HCT116 (cell line): ENCODE measurements at regions not wholly inside any gene's neighbourhood (a gene's known extent, or its start where the extent isn't known, plus 50 kb on each side); places are given as distances from the start of the nearest gene placed in this dataset.

ENCODE experiments used
- ATAC-seq: fragments of 200-7000 bp; cut with Tn5 transposase; 2 replicates; pipeline ENCODE4 v1.9.1; 2020; ENCODE audit warnings: mild to moderate bottlenecking, moderate library complexity
- BruUV-seq: library from RNA; stranded (reverse); fragments of 400-500 nt; replicated peaks from 2 replicates; lab custom pipeline; 2021; lab: Mats Ljungman, UMichigan
- CTCF ChIA-PET: fragments of 300-600 bp; sonication (Branson Sonifier 250); formaldehyde crosslinking; loops from one replicate; lab custom pipeline; 2021; ENCODE audit warnings: antibody characterized with exemption; lab: Charles Lee
- POLR2A ChIA-PET: fragments of 300-600, 350-600 bp; sonication (Branson Sonifier 250); formaldehyde crosslinking; loops from one replicate; lab custom pipeline; 2021; ENCODE audit warnings: antibody characterized with exemption; lab: Charles Lee
- RAD21 ChIA-PET, 2 experiments: fragments of 300-600 bp; sonication (Branson Sonifier 250); formaldehyde crosslinking; loops; one replicate each; lab custom pipeline; 2023; ENCODE audit warnings: low total read pairs in 2 of 2; ENCODE audit not compliant: uncharacterized antibody in 2 of 2, unreplicated experiment in 2 of 2, low non-redundant PET in 1 of 2; lab: Charles Lee
- DNase-seq: peaks from one replicate; pipeline ENCODE4 v3.0.0-alpha.2; 2010; ENCODE audit warnings: low read depth, low spot score
- H2AFZ ChIP-seq: fragments of 200-600 bp; shearing (Covaris generic), sonication (generic); 2 replicates; pipeline ENCODE4 v1.6.1; 2017; ENCODE audit warnings: low read depth, mixed run types, mixed read lengths, antibody characterized with exemption, low read length; ENCODE audit not compliant: poor library complexity, severe bottlenecking
- H3K27ac ChIP-seq: 2 replicates; pipeline ENCODE4 v1.5.1; 2012; ENCODE audit warnings: low read depth, low read length
- H3K27me3 ChIP-seq: fragments of 200-600 bp; sonication (generic); 2 replicates; pipeline ENCODE4 v1.6.1; 2016; ENCODE audit warnings: mixed run types, low read length, mixed read lengths; ENCODE audit not compliant: insufficient read depth
- H3K36me3 ChIP-seq, 2 experiments: fragments of 200-500 bp in 1 of 2; fragments of 200-600 bp in 1 of 2; sonication (Bioruptor generic) in 1 of 2; sonication (generic) in 1 of 2; 2 replicates each; pipeline versions ENCODE4 v1.5.1 to v1.6.1; 2014 to 2016; ENCODE audit warnings: low read length in 2 of 2, inconsistent platforms in 1 of 2, mixed read lengths in 1 of 2, mixed run types in 1 of 2; ENCODE audit not compliant: insufficient read depth in 2 of 2, control insufficient read depth in 1 of 2
- H3K4me1 ChIP-seq, 2 experiments: fragments of 200-600 bp in 1 of 2; sonication (generic) in 1 of 2; 2 replicates each; pipeline versions ENCODE4 v1.5.1 to v1.6.1; 2012 to 2017; ENCODE audit warnings: low read length in 2 of 2, inconsistent platforms in 1 of 2, mild to moderate bottlenecking in 1 of 2, mixed read lengths in 1 of 2, mixed run types in 1 of 2, moderate library complexity in 1 of 2; ENCODE audit not compliant: insufficient read depth in 2 of 2, control insufficient read depth in 1 of 2
- H3K4me2 ChIP-seq: fragments of 200-600 bp; sonication (generic); 2 replicates; pipeline ENCODE4 v1.6.1; 2017; ENCODE audit warnings: mixed run types, low read length, mixed read lengths
- H3K4me3 ChIP-seq, 2 experiments: fragments of 200-600 bp in 1 of 2; sonication (generic) in 1 of 2; replicated peaks in 1 of 2; 2 replicates each; pipeline ENCODE4 v1.5.1; 2011 to 2016; ENCODE audit warnings: low read length in 2 of 2, control low read depth in 1 of 2, low read depth in 1 of 2, mild to moderate bottlenecking in 1 of 2, mixed read lengths in 1 of 2, mixed run types in 1 of 2
- H3K79me2 ChIP-seq: fragments of 200-600 bp; sonication (generic); 2 replicates; pipeline ENCODE4 v1.6.1; 2017; ENCODE audit warnings: mild to moderate bottlenecking, mixed run types, low read length, moderate library complexity, mixed read lengths; ENCODE audit not compliant: insufficient read depth
- H3K9ac ChIP-seq: fragments of 200-600 bp; sonication (generic); 2 replicates; pipeline ENCODE4 v1.6.1; 2016; ENCODE audit warnings: low read length, mixed read lengths
- H3K9me2 ChIP-seq: fragments of 200-600 bp; sonication (generic), shearing (Covaris generic); 2 replicates; pipeline ENCODE4 v1.6.1; 2017; ENCODE audit warnings: mixed run types, mild to moderate bottlenecking, moderate library complexity; ENCODE audit not compliant: insufficient read depth
- H3K9me3 ChIP-seq, 2 experiments: fragments of 200-500 bp in 1 of 2; fragments of 200-600 bp in 1 of 2; sonication (Bioruptor generic) in 1 of 2; sonication (generic) in 1 of 2; 2 replicates each; pipeline ENCODE4 v1.6.1; 2014 to 2017; ENCODE audit warnings: low read length in 2 of 2, mixed read lengths in 2 of 2, inconsistent platforms in 1 of 2, low read depth in 1 of 2, mild to moderate bottlenecking in 1 of 2, mixed run types in 1 of 2, moderate library complexity in 1 of 2; ENCODE audit not compliant: control insufficient read depth in 1 of 2, insufficient read depth in 1 of 2
- H4K20me1 ChIP-seq: fragments of 200-600 bp; sonication (generic), shearing (Covaris generic); 2 replicates; pipeline ENCODE4 v1.6.1; 2017; ENCODE audit warnings: mixed run types, mild to moderate bottlenecking, moderate library complexity; ENCODE audit not compliant: insufficient read depth
- CEBPB ChIP-seq: IDR thresholded peaks from 2 replicates; pipeline ENCODE4 v1.6.1; 2012; ENCODE audit warnings: low read depth
- JUND ChIP-seq: IDR thresholded peaks from 2 replicates; pipeline ENCODE4 v1.6.1; 2012
- RAD21 ChIP-seq: IDR thresholded peaks from 2 replicates; pipeline ENCODE4 v1.6.1; 2012; ENCODE audit warnings: low read depth, mild to moderate bottlenecking
- SIN3A ChIP-seq: IDR thresholded peaks from 2 replicates; pipeline ENCODE4 v1.6.1; 2012; ENCODE audit warnings: low read depth
- intact Hi-C: fragments of 100-400 bp; cut with micrococcal nuclease; formaldehyde crosslinking; loops from 2 replicates; pipeline ENCODE4 v1.10.0; 2022
- TF ChIP-seq, protein P1 (sequence below): IDR thresholded peaks from 2 replicates; pipeline ENCODE4 v1.6.1; 2011; ENCODE audit warnings: mild to moderate bottlenecking, low read length, moderate library complexity; ENCODE audit not compliant: insufficient replicate concordance; ENCODE audit errors: extremely low read depth
- TF ChIP-seq, protein P2 (sequence below): IDR thresholded peaks from 2 replicates; pipeline ENCODE4 v1.6.1; 2012

GRCh38 chr10:33492701-33493345, 158.4 kb upstream of the NRP1 start:
- RAD21 ChIA-PET: no interaction called here
- H4K20me1 ChIP-seq: no peaks in the 10 kb centered on the region
- TF ChIP-seq CEBPB (no peak), SIN3A (no peak), RAD21 (no peak), JUND (no peak)
- TF ChIP-seq, protein P1, sequence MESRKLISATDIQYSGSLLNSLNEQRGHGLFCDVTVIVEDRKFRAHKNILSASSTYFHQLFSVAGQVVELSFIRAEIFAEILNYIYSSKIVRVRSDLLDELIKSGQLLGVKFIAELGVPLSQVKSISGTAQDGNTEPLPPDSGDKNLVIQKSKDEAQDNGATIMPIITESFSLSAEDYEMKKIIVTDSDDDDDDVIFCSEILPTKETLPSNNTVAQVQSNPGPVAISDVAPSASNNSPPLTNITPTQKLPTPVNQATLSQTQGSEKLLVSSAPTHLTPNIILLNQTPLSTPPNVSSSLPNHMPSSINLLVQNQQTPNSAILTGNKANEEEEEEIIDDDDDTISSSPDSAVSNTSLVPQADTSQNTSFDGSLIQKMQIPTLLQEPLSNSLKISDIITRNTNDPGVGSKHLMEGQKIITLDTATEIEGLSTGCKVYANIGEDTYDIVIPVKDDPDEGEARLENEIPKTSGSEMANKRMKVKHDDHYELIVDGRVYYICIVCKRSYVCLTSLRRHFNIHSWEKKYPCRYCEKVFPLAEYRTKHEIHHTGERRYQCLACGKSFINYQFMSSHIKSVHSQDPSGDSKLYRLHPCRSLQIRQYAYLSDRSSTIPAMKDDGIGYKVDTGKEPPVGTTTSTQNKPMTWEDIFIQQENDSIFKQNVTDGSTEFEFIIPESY: no peak
- TF ChIP-seq, protein P2, sequence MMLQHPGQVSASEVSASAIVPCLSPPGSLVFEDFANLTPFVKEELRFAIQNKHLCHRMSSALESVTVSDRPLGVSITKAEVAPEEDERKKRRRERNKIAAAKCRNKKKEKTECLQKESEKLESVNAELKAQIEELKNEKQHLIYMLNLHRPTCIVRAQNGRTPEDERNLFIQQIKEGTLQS: no peak
- TF ChIP-seq, all 23 proteins: peak for 0
- no peak for DNase-seq
- Histone ChIP-seq H3K36me3 (no peaks in the 10 kb centered on the region), H3K9me3 (no peaks in the 10 kb centered on the region), H3K4me2 (no peak overlapping the region), H3K4me3 (no peak overlapping the region), H2AFZ (no peak overlapping the region), H3K27me3 (no peaks in the 10 kb centered on the region), H3K27ac (no peak overlapping the region), H3K79me2 (no peaks in the 10 kb centered on the region), H3K9ac (no peak overlapping the region), H3K9me2 (no peaks in the 10 kb centered on the region; the same call in 1 of the 2 replicates), H3K4me1 (no peaks in the 10 kb centered on the region)
- intact Hi-C loops: no loop called here
- BruUV-seq: no TSS peak
- ChIA-PET CTCF (no interaction called here), POLR2A (no interaction called here)
- no peak for ATAC-seq
